IMR-90 (cell line): ENCODE measurements at regions not wholly inside any gene's neighbourhood (a gene's known extent, or its start where the extent isn't known, plus 50 kb on each side); places are given as distances from the start of the nearest gene placed in this dataset.

Source experiments
- ATAC-seq: fragments of 200-7000 bp; cut with Tn5 transposase; 2 replicates; pipeline ENCODE4 v1.9.1; 2020; ENCODE audit warnings: low read depth, mild to moderate bottlenecking, moderate library complexity
- BruUV-seq: library from RNA; stranded (reverse); fragments of 400-500 nt; replicated peaks from 2 replicates; lab custom pipeline; 2021; lab: Mats Ljungman, UMichigan
- CTCF ChIA-PET: fragments of 300-600 bp; formaldehyde crosslinking; extraction: SDS; loops from one replicate; lab custom pipeline; 2021; ENCODE audit warnings: antibody characterized with exemption; lab: Yijun Ruan, JAX
- POLR2A ChIA-PET: fragments of 300-600 bp; sonication (Branson Sonifier 250); formaldehyde crosslinking; loops from one replicate; lab custom pipeline; 2022; ENCODE audit warnings: antibody characterized with exemption; ENCODE audit not compliant: unreplicated experiment; lab: Charles Lee
- DNase-seq: peaks from one replicate; pipeline ENCODE4 v3.0.0; 2013
- H2AFZ ChIP-seq: replicated peaks from 2 replicates; pipeline ENCODE3; 2013; ENCODE audit warnings: low read length, mild to moderate bottlenecking; ENCODE audit not compliant: poor library complexity
- H2AK5ac ChIP-seq: 2 replicates; pipeline ENCODE4 v1.6.1; 2013; ENCODE audit warnings: low read depth, low read length, inconsistent platforms
- H2AK9ac ChIP-seq: replicated peaks from 2 replicates; pipeline ENCODE3; 2013; ENCODE audit warnings: mild to moderate bottlenecking, low read depth, low read length, moderate library complexity; ENCODE audit not compliant: poor library complexity
- H2BK120ac ChIP-seq: 2 replicates; pipeline ENCODE4 v1.6.1; 2013; ENCODE audit warnings: low read depth, low read length, inconsistent platforms
- H2BK15ac ChIP-seq: 3 replicates; pipeline ENCODE4 v1.6.1; 2013; ENCODE audit warnings: low read depth, low read length, inconsistent platforms
- H2BK20ac ChIP-seq: 2 replicates; pipeline ENCODE4 v1.6.1; 2013; ENCODE audit warnings: low read depth, mild to moderate bottlenecking, inconsistent platforms, low read length, moderate library complexity
- H2BK5ac ChIP-seq: 2 replicates; pipeline ENCODE4 v1.6.1; 2013; ENCODE audit warnings: mild to moderate bottlenecking, low read depth, low read length, inconsistent platforms; ENCODE audit not compliant: poor library complexity, severe bottlenecking
- H3K14ac ChIP-seq: replicated peaks from 2 replicates; pipeline ENCODE4 v1.6.1; 2013; ENCODE audit warnings: low read depth, low read length, inconsistent platforms
- H3K18ac ChIP-seq: 2 replicates; pipeline ENCODE4 v1.6.1; 2013; ENCODE audit warnings: low read depth, low read length, control low read depth
- H3K23ac ChIP-seq: 2 replicates; pipeline ENCODE4 v1.6.1; 2013; ENCODE audit warnings: low read depth, low read length, inconsistent platforms
- H3K27ac ChIP-seq: 2 replicates; pipeline ENCODE4 v1.5.1; 2013; ENCODE audit warnings: mild to moderate bottlenecking, control low read depth, low read length; ENCODE audit not compliant: insufficient read depth
- H3K27me3 ChIP-seq: 2 replicates; pipeline ENCODE4 v1.6.1; 2013; ENCODE audit warnings: low read length; ENCODE audit not compliant: control insufficient read depth, insufficient read depth
- H3K36me3 ChIP-seq: 2 replicates; pipeline ENCODE4 v1.6.1; 2013; ENCODE audit warnings: low read length, mixed read lengths; ENCODE audit not compliant: control insufficient read depth, insufficient read depth
- H3K4ac ChIP-seq: 2 replicates; pipeline ENCODE4 v1.6.1; 2013; ENCODE audit warnings: low read depth, low read length, inconsistent platforms
- H3K4me1 ChIP-seq: 2 replicates; pipeline ENCODE4 v1.6.1; 2013; ENCODE audit warnings: low read length, mixed read lengths; ENCODE audit not compliant: control insufficient read depth, insufficient read depth
- H3K4me2 ChIP-seq: 2 replicates; pipeline ENCODE4 v1.6.1; 2013; ENCODE audit warnings: low read depth, mild to moderate bottlenecking, control low read depth, low read length, moderate library complexity
- H3K4me3 ChIP-seq: 2 replicates; pipeline ENCODE4 v1.5.1; 2013; ENCODE audit warnings: low read depth, mild to moderate bottlenecking, control low read depth, low read length, moderate library complexity; ENCODE audit not compliant: insufficient read depth
- H3K56ac ChIP-seq: 2 replicates; pipeline ENCODE4 v1.6.1; 2013; ENCODE audit warnings: low read length, inconsistent platforms; ENCODE audit not compliant: insufficient read depth; ENCODE audit errors: extremely low read depth
- H3K79me1 ChIP-seq, 2 experiments: 2 replicates each; pipeline ENCODE4 v1.6.1; 2013; ENCODE audit warnings: low read length in 2 of 2, inconsistent platforms in 1 of 2, low read depth in 1 of 2
- H3K9ac ChIP-seq: 2 replicates; pipeline ENCODE4 v1.6.1; 2013; ENCODE audit warnings: low read depth, low read length, control low read depth
- H3K9me1 ChIP-seq: 2 replicates; pipeline ENCODE4 v1.6.1; 2013; ENCODE audit warnings: low read length, inconsistent platforms; ENCODE audit not compliant: insufficient read depth
- H3K9me3 ChIP-seq: 2 replicates; pipeline ENCODE4 v1.6.1; 2013; ENCODE audit warnings: low read length; ENCODE audit not compliant: control insufficient read depth, insufficient read depth
- H4K20me1 ChIP-seq: 2 replicates; pipeline ENCODE4 v1.6.1; 2013; ENCODE audit warnings: low read length, inconsistent platforms; ENCODE audit not compliant: insufficient read depth
- H4K5ac ChIP-seq: 2 replicates; pipeline ENCODE4 v1.6.1; 2013; ENCODE audit warnings: mild to moderate bottlenecking, low read depth, low read length, control low read depth
- H4K8ac ChIP-seq, 2 experiments: 2 replicates each; pipeline ENCODE4 v1.6.1; 2013; ENCODE audit warnings: low read depth in 2 of 2, low read length in 2 of 2, control low read depth in 1 of 2, inconsistent platforms in 1 of 2
- H4K91ac ChIP-seq: 2 replicates; pipeline ENCODE4 v1.6.1; 2013; ENCODE audit warnings: low read depth, low read length, inconsistent platforms; ENCODE audit not compliant: insufficient read depth
- BHLHE40 ChIP-seq: fragments of 150-350 bp; IDR thresholded peaks from 2 replicates; pipeline ENCODE4 v1.6.1; 2016; ENCODE audit warnings: mild to moderate bottlenecking, low read depth, low read length
- CEBPB ChIP-seq: IDR thresholded peaks from 2 replicates; pipeline ENCODE4 v1.6.1; 2012; ENCODE audit warnings: low read depth, low read length, improper control_type of control experiment
- CHD1 ChIP-seq: IDR thresholded peaks from 2 replicates; pipeline ENCODE4 v1.6.1; 2012; ENCODE audit warnings: low read depth, low read length, improper control_type of control experiment
- CTCF ChIP-seq: conservative IDR thresholded peaks from 2 replicates; pipeline ENCODE4 v1.5.1; 2012; ENCODE audit warnings: mild to moderate bottlenecking, low read depth, low read length, improper control_type of control experiment
- FOS ChIP-seq: fragments of 150-350 bp; IDR thresholded peaks from 2 replicates; pipeline ENCODE4 v1.6.1; 2016; ENCODE audit warnings: low read depth, low read length
- MAFK ChIP-seq: IDR thresholded peaks from 2 replicates; pipeline ENCODE4 v1.6.1; 2012; ENCODE audit warnings: low read depth, low read length, improper control_type of control experiment
- MAZ ChIP-seq: IDR thresholded peaks from 2 replicates; pipeline ENCODE4 v1.6.1; 2012; ENCODE audit warnings: low read depth, mild to moderate bottlenecking, low read length, improper control_type of control experiment, moderate library complexity, borderline replicate concordance
- MXI1 ChIP-seq: IDR thresholded peaks from 2 replicates; pipeline ENCODE4 v1.6.1; 2012; ENCODE audit warnings: low read depth, mild to moderate bottlenecking, low read length, moderate library complexity, borderline replicate concordance
- NFE2L2 ChIP-seq: fragments of 150-350 bp; IDR thresholded peaks from 2 replicates; pipeline ENCODE4 v1.6.1; 2016; ENCODE audit warnings: low read depth, mild to moderate bottlenecking, low read length
- POLR2A ChIP-seq: IDR thresholded peaks from 2 replicates; pipeline ENCODE4 v1.6.1; 2012; ENCODE audit warnings: mild to moderate bottlenecking, low read depth, low read length
- RAD21 ChIP-seq: IDR thresholded peaks from 2 replicates; pipeline ENCODE4 v1.6.1; 2012; ENCODE audit warnings: low read length, improper control_type of control experiment
- RCOR1 ChIP-seq: IDR thresholded peaks from 2 replicates; pipeline ENCODE4 v1.6.1; 2012; ENCODE audit warnings: mild to moderate bottlenecking, low read length, improper control_type of control experiment; ENCODE audit not compliant: insufficient replicate concordance
- RFX5 ChIP-seq: IDR thresholded peaks from 2 replicates; pipeline ENCODE4 v1.8.0; 2012; ENCODE audit warnings: low read depth, mild to moderate bottlenecking, low read length, moderate library complexity
- SMC3 ChIP-seq: fragments of 150-350 bp; IDR thresholded peaks from 2 replicates; pipeline ENCODE4 v1.6.1; 2016; ENCODE audit warnings: low read depth, mild to moderate bottlenecking, antibody characterized with exemption, low read length, moderate library complexity
- USF2 ChIP-seq: fragments of 150-350 bp; IDR thresholded peaks from 2 replicates; pipeline ENCODE4 v1.6.1; 2017; ENCODE audit warnings: mild to moderate bottlenecking, antibody characterized with exemption, low read length, low read depth
- WGBS, 2 experiments: methylation state at CpG; one replicate each; pipeline versions ENCODE4 v1.1.5 to v1.1.7; 2013; ENCODE audit warnings: missing lambda C conversion rate in 2 of 2; ENCODE audit not compliant: insufficient read length in 1 of 2; ENCODE audit errors: extremely low coverage in 2 of 2; 5-methylcytosine and 5-hydroxymethylcytosine counted together
- dilution Hi-C: fragments of 300-500 bp; cut with HindIII; formaldehyde crosslinking; loops from one replicate; pipeline ENCODE4 v1.14.3; 2018; ENCODE audit warnings: low sequenced_read_pairs; ENCODE audit not compliant: unreplicated experiment
- in situ Hi-C: fragments of 300-500 bp; cut with MboI; formaldehyde crosslinking; loops from 3 replicates; pipeline ENCODE4 v1.14.3; 2019; ENCODE audit warnings: low sequenced_read_pairs, inconsistent platforms, mixed read lengths
- intact Hi-C: fragments of 100-400 bp; cut with micrococcal nuclease; formaldehyde crosslinking; loops from 2 replicates; pipeline ENCODE4 v1.10.0; 2022
- TF ChIP-seq, protein P1 (sequence below): fragments of 150-350 bp; IDR thresholded peaks from 2 replicates; pipeline ENCODE4 v1.6.1; 2016; ENCODE audit warnings: low read depth, mild to moderate bottlenecking, low read length, moderate library complexity, borderline replicate concordance

GRCh38 chr11:69940246-69940610 is 121.0 kb upstream of the FGF3 start:
- no TSS peak for BruUV-seq
- no peak overlapping the region for H3K4me2 ChIP-seq
- peak overlapping the region; percentile 48 to 76; a peak in 2 of 4 replicates for H4K8ac ChIP-seq
- H2BK15ac ChIP-seq: 0 out of 3 replicates have a peak overlapping the region, but pooled peaks have one; percentile 40
- DNase-seq: no peak
- H3K9ac ChIP-seq: no peak overlapping the region
- peaks cover 7% of the 10 kb centered on the region; the same call in 1 of the 2 replicates for H3K9me1 ChIP-seq
- dilution Hi-C loops (no loop called here), intact Hi-C loops (no loop called here), in situ Hi-C loops (no loop called here)
- ChIA-PET POLR2A (no interaction called here), CTCF (no interaction called here)
- H4K20me1 ChIP-seq: no peaks in the 10 kb centered on the region
- H3K79me1 ChIP-seq: no peaks in the 10 kb centered on the region
- H3K36me3 ChIP-seq: no peaks in the 10 kb centered on the region
- H4K91ac ChIP-seq: peak overlapping the region; percentile 70
- peak overlapping the region; percentile 50 for H2BK120ac ChIP-seq
- H3K14ac ChIP-seq: peak overlapping the region; percentile 71
- H2AK9ac ChIP-seq: no peak overlapping the region
- peak overlapping the region; percentile 92 for H2AFZ ChIP-seq
- H3K9me3 ChIP-seq: no peaks in the 10 kb centered on the region
- H3K18ac ChIP-seq: no peak overlapping the region; the same call in 1 of the 2 replicates
- TF ChIP-seq CHD1 (no peak), RCOR1 (no peak), MXI1 (no peak), NFE2L2 (no peak), MAFK (no peak), USF2 (no peak), POLR2A (no peak), CTCF (no peak), SMC3 (no peak), FOS (no peak), MAZ (no peak), RFX5 (no peak), RAD21 (no peak), CEBPB (no peak), BHLHE40 (no peak)
- TF ChIP-seq, protein P1, sequence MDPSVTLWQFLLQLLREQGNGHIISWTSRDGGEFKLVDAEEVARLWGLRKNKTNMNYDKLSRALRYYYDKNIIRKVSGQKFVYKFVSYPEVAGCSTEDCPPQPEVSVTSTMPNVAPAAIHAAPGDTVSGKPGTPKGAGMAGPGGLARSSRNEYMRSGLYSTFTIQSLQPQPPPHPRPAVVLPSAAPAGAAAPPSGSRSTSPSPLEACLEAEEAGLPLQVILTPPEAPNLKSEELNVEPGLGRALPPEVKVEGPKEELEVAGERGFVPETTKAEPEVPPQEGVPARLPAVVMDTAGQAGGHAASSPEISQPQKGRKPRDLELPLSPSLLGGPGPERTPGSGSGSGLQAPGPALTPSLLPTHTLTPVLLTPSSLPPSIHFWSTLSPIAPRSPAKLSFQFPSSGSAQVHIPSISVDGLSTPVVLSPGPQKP: no peak
- H3K4me1 ChIP-seq: peaks cover 8% of the 10 kb centered on the region; the same call in 1 of the 2 replicates
- H3K4ac ChIP-seq: peak overlapping the region; percentile 59
- H3K4me3 ChIP-seq: no peak overlapping the region
- ATAC-seq: no peak
- H2AK5ac ChIP-seq: peak overlapping the region; percentile 17; the same call in 1 of the 2 replicates
- peak overlapping the region; percentile 84 for H2BK20ac ChIP-seq
- H3K23ac ChIP-seq: no peak overlapping the region
- H2BK5ac ChIP-seq: no peak overlapping the region
- peak overlapping the region; percentile 56; the same call in 1 of the 2 replicates for H3K27ac ChIP-seq
- H4K5ac ChIP-seq: peak overlapping the region; percentile 9; the same call in 1 of the 2 replicates
- 83% methylated on average over 5 of the region's 6 CpGs; no CpG with 5 or more reads in 1 of the 2 experiments for WGBS, 2 experiments
- no peak overlapping the region for H3K56ac ChIP-seq
- no peaks in the 10 kb centered on the region for H3K27me3 ChIP-seq
